CD4-positive, alpha-beta memory T cell (primary cell): ENCODE measurements at regions not wholly inside any gene's neighbourhood (a gene's known extent, or its start where the extent isn't known, plus 50 kb on each side); places are given as distances from the start of the nearest gene placed in this dataset.

Source experiments
- CTCF ChIA-PET: fragments of 350-600 bp; sonication (Branson Sonifier 250); formaldehyde crosslinking; loops from one replicate; lab custom pipeline; 2021; ENCODE audit warnings: inconsistent platforms; ENCODE audit not compliant: partially characterized antibody; lab: Charles Lee
- POLR2A ChIA-PET: fragments of 350-600 bp; sonication (Branson Sonifier 250); formaldehyde crosslinking; loops from one replicate; lab custom pipeline; 2021; ENCODE audit not compliant: partially characterized antibody; lab: Charles Lee
- DNase-seq, 5 donors: peaks; one replicate each; pipeline versions ENCODE4 v3.0.0 to v3.0.0-alpha.2; 2020 to 2022; ENCODE audit warnings: mixed read lengths in 1 of 5
- H3K27ac ChIP-seq: one replicate; pipeline ENCODE4 v1.7.0; 2013; ENCODE audit warnings: low read depth, low read length
- H3K27me3 ChIP-seq: 2 replicates; pipeline ENCODE4 v1.7.0; 2013; ENCODE audit warnings: mild to moderate bottlenecking, low read length, moderate library complexity; ENCODE audit not compliant: insufficient read depth
- H3K36me3 ChIP-seq: 2 replicates; pipeline ENCODE4 v1.7.0; 2013; ENCODE audit warnings: mild to moderate bottlenecking, low read length, moderate library complexity; ENCODE audit not compliant: insufficient read depth
- H3K4me1 ChIP-seq: 2 replicates; pipeline ENCODE4 v1.7.0; 2013; ENCODE audit warnings: mild to moderate bottlenecking, low read length, moderate library complexity; ENCODE audit not compliant: insufficient read depth
- H3K4me3 ChIP-seq, 2 donors: one replicate each; pipeline ENCODE4 v1.7.0; 2013; ENCODE audit warnings: low read length in 2 of 2, mild to moderate bottlenecking in 1 of 2
- H3K9me3 ChIP-seq, 2 donors: one replicate each; pipeline ENCODE4 v1.7.0; 2013; ENCODE audit warnings: low read length in 2 of 2, control low read depth in 1 of 2; ENCODE audit not compliant: control insufficient read depth in 1 of 2
- H3K27ac Mint-ChIP-seq, 7 donors: one replicate each; pipeline ENCODE4 v1.8.0; 2020 to 2021; ENCODE audit warnings: mixed read lengths in 7 of 7, mild to moderate bottlenecking in 6 of 7, inconsistent platforms in 3 of 7, moderate library complexity in 3 of 7
- H3K27me3 Mint-ChIP-seq, 2 donors: one replicate each; pipeline ENCODE4 v1.8.0; 2020 to 2021; ENCODE audit warnings: mixed read lengths in 2 of 2
- H3K36me3 Mint-ChIP-seq, 2 donors: one replicate each; pipeline ENCODE4 v1.8.0; 2020 to 2021; ENCODE audit warnings: mixed read lengths in 2 of 2, inconsistent platforms in 1 of 2, mild to moderate bottlenecking in 1 of 2
- H3K4me1 Mint-ChIP-seq, 4 donors: one replicate each; pipeline ENCODE4 v1.8.0; 2020 to 2021; ENCODE audit warnings: mixed read lengths in 4 of 4, mild to moderate bottlenecking in 1 of 4
- H3K4me3 Mint-ChIP-seq, 8 donors: one replicate each; pipeline ENCODE4 v1.8.0; 2020 to 2021; ENCODE audit warnings: mixed read lengths in 8 of 8, mild to moderate bottlenecking in 7 of 8, moderate library complexity in 6 of 8, inconsistent platforms in 3 of 8
- H3K9me3 Mint-ChIP-seq, 8 donors: one replicate each; pipeline ENCODE4 v1.8.0; 2020 to 2021; ENCODE audit warnings: mixed read lengths in 8 of 8, mild to moderate bottlenecking in 5 of 8, inconsistent platforms in 3 of 8, moderate library complexity in 1 of 8
- intact Hi-C: fragments of 100-400 bp; cut with micrococcal nuclease; formaldehyde crosslinking; loops from one replicate; pipeline ENCODE4 v1.15.1; 2023

DNA sequence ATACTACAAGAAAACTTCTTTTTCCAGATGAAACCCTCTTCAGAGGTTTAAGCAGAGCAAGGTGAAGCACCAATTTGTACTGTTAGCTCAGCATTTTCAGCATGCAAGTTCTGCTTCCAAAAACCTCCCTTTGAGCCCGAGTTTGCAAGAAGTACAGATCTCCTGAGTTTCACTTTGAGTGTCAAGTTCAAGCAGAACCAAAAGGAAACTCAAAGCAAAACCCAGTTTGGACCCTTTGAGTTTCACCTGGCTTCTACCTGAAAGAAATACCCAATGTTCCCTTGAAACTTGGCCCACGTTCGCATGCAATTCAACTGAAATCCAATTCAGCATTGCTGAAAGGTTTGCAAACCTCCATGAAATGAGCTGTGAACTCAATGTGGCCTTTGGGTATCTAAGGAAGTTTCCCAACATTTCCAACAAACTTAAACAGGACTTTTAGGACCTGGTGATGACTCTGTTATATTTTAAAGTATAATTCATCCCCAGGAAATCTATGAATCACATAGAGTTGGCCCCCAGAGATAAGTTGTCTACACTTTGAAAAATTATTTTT, 62.9 kb upstream of the HBS1L start:
- Mint-ChIP-seq H3K27ac (peak overlapping the region in 4 of 7 donors; percentile 26 to 70 (median 42)), H3K4me1 (peaks cover 30 to 54% (median 36%) of the 10 kb centered on the region in 4 donors), H3K27me3 (peaks cover 0 to 17% of the 10 kb centered on the region in 2 donors), H3K36me3 (no peaks in the 10 kb centered on the region), H3K9me3 (no peaks in the 10 kb centered on the region), H3K4me3 (peak overlapping the region; percentile 7 to 81 (median 69))
- ChIA-PET CTCF (interaction anchor here (4.0 kb wide), 1 partner anchor 30 kb away, joined by 15 read pairs; no protein-coding TSS in a partner anchor), POLR2A (interaction anchor here (3.1 kb wide), 1 partner anchor 12 kb away, joined by 14 read pairs; no protein-coding TSS in a partner anchor)
- no peak for DNase-seq
- Histone ChIP-seq H3K27me3 (no peaks in the 10 kb centered on the region), H3K9me3 (no peaks in the 10 kb centered on the region), H3K36me3 (no peaks in the 10 kb centered on the region), H3K27ac (no peak overlapping the region), H3K4me3 (peak overlapping the region in 1 of 2 donors; percentile 3), H3K4me1 (peaks cover 34% of the 10 kb centered on the region)
- intact Hi-C loops = loop anchor here (2.0 kb wide), 1 partner anchor 65 kb away; no protein-coding TSS in a partner anchor

DNA sequence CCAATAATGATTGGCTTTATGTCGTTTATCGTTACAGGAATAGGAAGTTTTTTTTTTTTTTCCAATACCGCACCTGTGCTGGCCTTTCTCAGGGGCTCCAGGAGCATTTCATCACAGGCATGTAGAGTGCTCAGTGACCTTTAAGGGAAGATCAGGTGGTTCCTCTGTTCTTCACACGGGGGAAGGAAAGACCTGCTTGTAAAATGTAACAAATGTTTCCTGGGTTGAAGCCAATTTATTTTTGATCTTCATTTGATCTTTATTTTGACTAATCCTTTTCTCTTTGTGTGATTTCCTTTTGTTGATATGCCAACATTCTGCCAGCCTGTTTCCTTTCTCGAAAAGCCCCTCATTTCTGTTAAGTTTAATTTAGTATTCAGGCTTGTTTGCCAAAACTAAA, 61.9 kb upstream of the HBS1L start:
- ChIA-PET CTCF (no interaction called here), POLR2A (interaction anchor here (3.1 to 3.2 kb wide), 2 partner anchors 13 to 22 kb away, joined by 14 read pairs; no protein-coding TSS in a partner anchor)
- Histone ChIP-seq H3K36me3 (no peaks in the 10 kb centered on the region), H3K4me1 (peaks cover 34% of the 10 kb centered on the region), H3K27ac (no peak overlapping the region), H3K9me3 (no peaks in the 10 kb centered on the region), H3K27me3 (no peaks in the 10 kb centered on the region), H3K4me3 (no peak overlapping the region)
- Mint-ChIP-seq H3K9me3 (no peaks in the 10 kb centered on the region), H3K4me1 (peaks cover 30 to 55% (median 36%) of the 10 kb centered on the region in 4 donors), H3K36me3 (no peaks in the 10 kb centered on the region), H3K4me3 (peak overlapping the region; percentile 13 to 81 (median 69)), H3K27ac (peak overlapping the region; percentile 5 to 91 (median 71)), H3K27me3 (peaks cover 0 to 17% of the 10 kb centered on the region in 2 donors)
- peak; percentile 22 to 36 (median 27) for DNase-seq
- intact Hi-C loops = loop anchor here (1.0 to 2.0 kb wide), 3 partner anchors 12 to 66 kb away; no protein-coding TSS in a partner anchor

DNA sequence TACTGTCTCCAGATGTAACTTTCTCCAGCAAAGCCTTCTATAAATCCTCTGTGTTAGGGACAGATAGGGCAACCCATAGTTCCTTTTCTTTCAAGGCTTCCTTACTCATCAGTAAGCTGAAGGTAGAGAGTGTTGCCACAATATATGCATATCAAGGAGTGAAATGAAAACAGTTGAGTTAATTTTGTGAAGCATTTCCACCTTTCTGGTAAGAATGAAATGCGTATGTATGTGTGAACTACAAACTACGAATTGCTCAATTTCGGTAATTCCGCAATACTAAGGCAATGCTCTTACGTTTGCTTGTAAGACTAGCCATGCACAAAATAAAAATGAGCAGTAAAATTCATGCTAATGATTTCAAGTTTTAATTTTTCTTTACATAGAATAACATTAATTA, 61.2 kb upstream of the HBS1L start:
- Histone ChIP-seq H3K9me3 (no peaks in the 10 kb centered on the region), H3K4me3 (no peak overlapping the region), H3K27me3 (no peaks in the 10 kb centered on the region), H3K27ac (no peak overlapping the region), H3K4me1 (peaks cover 34% of the 10 kb centered on the region), H3K36me3 (no peaks in the 10 kb centered on the region)
- Mint-ChIP-seq H3K36me3 (no peaks in the 10 kb centered on the region), H3K9me3 (no peaks in the 10 kb centered on the region), H3K27ac (peak overlapping the region in 1 of 7 donors; percentile 70), H3K4me3 (peak overlapping the region in 2 of 8 donors; percentile 9 to 67), H3K27me3 (peaks cover 0 to 17% of the 10 kb centered on the region in 2 donors), H3K4me1 (peaks cover 28 to 55% (median 36%) of the 10 kb centered on the region in 4 donors)
- intact Hi-C loops = loop anchor here (1.0 to 2.0 kb wide), 3 partner anchors 12 to 67 kb away; no protein-coding TSS in a partner anchor
- ChIA-PET CTCF (interaction anchor here (1.7 kb wide), 1 partner anchor 10 kb away, joined by 4 read pairs; no protein-coding TSS in a partner anchor), POLR2A (interaction anchor here (1.6 to 3.2 kb wide), 2 partner anchors 21 to 68 kb away, joined by 3 to 14 read pairs; no protein-coding TSS in a partner anchor)
- no peak for DNase-seq

DNA sequence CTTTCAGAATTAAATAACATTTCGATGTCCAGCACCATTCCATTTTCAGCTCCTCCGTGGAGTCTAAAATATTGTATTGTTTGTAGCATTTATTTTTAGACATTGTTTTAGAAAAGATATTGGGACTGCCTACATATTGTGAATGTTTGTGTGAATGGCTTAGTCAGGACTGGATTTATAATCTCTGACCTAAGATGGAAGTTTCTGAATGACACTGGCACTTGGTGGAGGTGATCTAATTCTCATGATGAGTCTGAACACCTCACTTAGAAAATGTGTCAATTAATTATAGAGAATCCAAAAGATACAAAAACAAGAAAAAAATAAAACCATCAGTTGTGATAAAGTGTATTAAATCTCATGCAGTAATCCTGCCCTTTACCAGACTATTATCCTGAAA, 60.8 kb upstream of the HBS1L start:
- Mint-ChIP-seq H3K27ac (peak overlapping the region in 1 of 7 donors; percentile 70), H3K4me3 (peak overlapping the region in 3 of 8 donors; percentile 4 to 9 (median 6)), H3K4me1 (peaks cover 28 to 55% (median 36%) of the 10 kb centered on the region in 4 donors)

DNA sequence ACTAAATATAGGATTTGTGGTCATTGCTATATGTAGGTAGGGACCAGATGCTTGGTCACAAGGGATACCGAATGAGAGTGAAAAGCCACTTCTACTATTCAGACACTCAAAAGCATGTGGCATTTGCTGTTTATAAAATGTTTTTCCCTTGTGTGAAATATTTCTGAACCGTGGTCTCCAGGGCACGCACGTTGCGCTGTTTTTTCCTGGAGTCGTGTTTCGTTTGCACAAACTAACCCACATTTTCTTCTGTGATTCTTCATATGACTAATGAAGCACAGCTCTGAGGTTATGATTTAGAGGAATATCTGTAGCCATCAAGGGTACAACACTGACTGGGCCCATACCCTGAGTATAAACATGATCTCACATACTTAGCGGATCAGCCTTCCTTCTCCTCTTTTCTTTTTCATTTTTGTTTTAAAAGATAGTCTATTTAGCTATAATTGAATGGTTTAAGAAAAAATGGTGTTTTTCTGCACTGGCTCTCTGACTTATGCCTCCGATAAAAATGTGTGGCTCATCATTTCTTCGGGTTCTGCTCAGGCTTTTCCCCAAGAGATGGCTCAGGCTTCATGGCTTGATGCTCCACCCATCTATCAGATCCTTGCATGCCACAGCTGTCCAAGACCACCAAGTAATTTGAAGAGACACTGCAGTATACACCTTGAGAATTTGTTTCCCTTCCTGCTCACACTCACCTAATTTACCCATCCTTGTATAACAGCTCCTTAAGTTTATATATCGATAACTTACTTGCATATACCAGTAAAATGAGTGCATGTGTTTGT, 59.9 kb upstream of the HBS1L start:
- peaks cover 28 to 55% (median 36%) of the 10 kb centered on the region in 4 donors for H3K4me1 Mint-ChIP-seq
- no peak for DNase-seq
- peaks cover 34% of the 10 kb centered on the region for H3K4me1 ChIP-seq
- no peak overlapping the region for H3K27ac ChIP-seq
- peaks cover 0 to 17% of the 10 kb centered on the region in 2 donors for H3K27me3 Mint-ChIP-seq
- H3K36me3 Mint-ChIP-seq = no peaks in the 10 kb centered on the region
- H3K9me3 Mint-ChIP-seq = no peaks in the 10 kb centered on the region
- no peaks in the 10 kb centered on the region for H3K36me3 ChIP-seq
- H3K4me3 ChIP-seq = no peak overlapping the region
- no peaks in the 10 kb centered on the region for H3K9me3 ChIP-seq
- intact Hi-C loops = no loop called here
- ChIA-PET POLR2A (interaction anchor here (0.7 to 3.2 kb wide), 7 partner anchors 10 to 69 kb away, joined by 3 to 14 read pairs (median 4); partner anchors contain the start of gene MYB), CTCF (interaction anchor here (1.2 to 1.7 kb wide), 4 partner anchors 9 to 39 kb away, joined by 3 to 5 read pairs (median 4); no protein-coding TSS in a partner anchor)
- H3K27ac Mint-ChIP-seq = peak overlapping the region in 3 of 7 donors; percentile 6 to 38 (median 18)
- H3K4me3 Mint-ChIP-seq = peak overlapping the region in 5 of 8 donors; percentile 10 to 43 (median 24)
- H3K27me3 ChIP-seq = no peaks in the 10 kb centered on the region

More for the DNA sequence above, 60.8 kb upstream of the HBS1L start:
- ChIA-PET CTCF (interaction anchor here (1.3 to 1.7 kb wide), 2 partner anchors 10 to 14 kb away, joined by 3 to 4 read pairs; no protein-coding TSS in a partner anchor), POLR2A (interaction anchor here (0.7 to 3.2 kb wide), 7 partner anchors 11 to 69 kb away, joined by 3 to 14 read pairs (median 4); partner anchors contain the start of gene MYB)
- Histone ChIP-seq H3K4me3 (no peak overlapping the region), H3K27me3 (no peaks in the 10 kb centered on the region), H3K27ac (no peak overlapping the region), H3K4me1 (peaks cover 34% of the 10 kb centered on the region), H3K36me3 (no peaks in the 10 kb centered on the region), H3K9me3 (no peaks in the 10 kb centered on the region)
- no peaks in the 10 kb centered on the region for H3K36me3 Mint-ChIP-seq
- DNase-seq = no peak
- peaks cover 0 to 17% of the 10 kb centered on the region in 2 donors for H3K27me3 Mint-ChIP-seq
- intact Hi-C loops = no loop called here
- no peaks in the 10 kb centered on the region for H3K9me3 Mint-ChIP-seq

DNA sequence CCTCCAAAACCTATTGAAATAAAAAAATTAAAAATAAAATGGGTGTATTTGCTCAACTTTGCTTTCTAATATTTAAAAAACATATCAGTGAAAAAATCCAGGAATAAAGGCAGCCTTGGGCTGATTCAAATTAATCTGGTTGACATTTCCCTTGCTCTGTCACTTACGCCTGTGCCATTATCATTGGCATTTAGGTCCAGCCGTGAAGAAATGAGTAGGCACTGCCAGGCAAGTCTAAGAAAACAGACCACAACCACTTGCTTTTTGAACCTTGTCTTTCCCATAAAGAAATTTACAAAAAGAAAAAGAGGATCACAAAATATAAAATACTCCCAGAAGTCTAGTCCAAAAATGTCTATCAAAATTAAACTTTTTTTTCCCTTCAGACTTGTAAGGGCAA, 59.2 kb upstream of the HBS1L start:
- Histone ChIP-seq H3K4me1 (peaks cover 34% of the 10 kb centered on the region), H3K27me3 (no peaks in the 10 kb centered on the region), H3K9me3 (no peaks in the 10 kb centered on the region), H3K27ac (no peak overlapping the region), H3K4me3 (no peak overlapping the region), H3K36me3 (no peaks in the 10 kb centered on the region)
- H3K36me3 Mint-ChIP-seq = no peaks in the 10 kb centered on the region
- no peaks in the 10 kb centered on the region for H3K9me3 Mint-ChIP-seq
- ChIA-PET POLR2A (interaction anchor here (1.3 to 3.2 kb wide), 2 partner anchors 11 to 19 kb away, joined by 6 to 14 read pairs; no protein-coding TSS in a partner anchor), CTCF (interaction anchor here (1.2 to 1.7 kb wide), 3 partner anchors 8 to 38 kb away, joined by 3 to 5 read pairs (median 4); no protein-coding TSS in a partner anchor)
- no peak for DNase-seq
- peaks cover 0 to 17% of the 10 kb centered on the region in 2 donors for H3K27me3 Mint-ChIP-seq
- intact Hi-C loops = no loop called here
- H3K4me1 Mint-ChIP-seq = peaks cover 28 to 55% (median 36%) of the 10 kb centered on the region in 4 donors
- H3K4me3 Mint-ChIP-seq = no peak overlapping the region
- no peak overlapping the region for H3K27ac Mint-ChIP-seq
